ENCODE measurements at regions not wholly inside any gene's neighbourhood (a gene's known extent, or its start where the extent isn't known, plus 50 kb on each side); places are given as distances from the start of the nearest gene placed in this dataset.

DNA sequence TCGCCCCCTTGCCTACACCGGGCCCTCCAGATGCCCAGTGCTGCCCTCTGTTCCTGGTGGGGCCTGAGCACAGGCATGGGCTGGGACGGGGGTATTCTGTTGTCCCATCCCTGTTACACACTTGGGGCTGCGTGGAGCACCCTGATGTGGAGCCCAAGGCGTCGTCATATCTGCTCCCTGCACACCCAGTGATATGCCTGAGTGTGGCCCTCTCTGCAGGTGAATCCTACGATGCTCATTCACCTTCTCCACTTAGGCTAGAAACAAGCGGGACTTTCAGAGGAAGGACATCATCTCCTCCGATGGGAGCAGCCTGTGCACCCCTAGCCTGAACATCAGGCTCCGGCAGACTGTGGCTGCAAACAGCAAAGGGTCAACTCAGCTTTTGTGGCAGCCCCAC, 91.0 kb upstream of the NPTX2 start:
- Histone ChIP-seq H3K4me1 (ENCODE audit: insufficient read depth, low read length) (no peaks in the 10 kb centered on the region), H3K4me3 (replicated peaks in 1 of 3; ENCODE audit: insufficient read depth in 1 of 3, low read depth in 2 of 3, low read length in 3 of 3) (no peak overlapping the region)
- CTCF ChIA-PET (ENCODE audit: low intra/inter-chr PET ratio, low total read pairs), result no interaction called here

DNA sequence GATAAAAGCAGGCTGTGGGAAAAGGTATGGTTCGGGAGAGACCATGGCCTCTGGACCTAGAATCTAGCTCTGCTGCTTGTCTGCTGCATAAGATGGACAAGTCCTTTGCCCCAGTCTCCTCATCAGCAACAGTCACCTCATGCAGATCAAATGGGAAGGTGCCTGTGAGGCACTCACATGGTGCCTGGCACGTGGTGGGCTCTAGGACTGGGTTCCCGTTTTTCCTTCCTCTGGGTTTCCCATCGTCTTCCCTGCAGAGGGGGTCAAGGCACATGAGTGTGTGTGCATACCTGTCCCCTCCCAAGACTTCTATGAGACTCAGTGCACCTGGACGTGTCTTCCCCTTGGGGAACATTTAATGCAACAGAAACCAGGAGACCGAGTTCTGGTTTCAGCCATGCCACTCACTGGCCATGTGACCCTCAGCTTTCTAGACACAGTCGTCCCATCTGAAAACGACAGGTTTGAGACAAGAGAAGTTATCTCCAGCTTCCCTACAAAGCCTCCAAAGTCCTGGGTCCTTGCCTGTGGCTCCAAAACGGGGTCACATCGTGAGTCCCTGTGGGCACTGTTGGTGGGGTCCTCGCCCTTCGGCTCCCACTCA, 95.9 kb upstream of the NPTX2 start:
- in situ Hi-C loops (cut with HindIII; ENCODE audit: extremely low pct_ligation_motif_present, low pct_unique_long_range_greater_than_20kb) (no loop called here), intact Hi-C loops (cut with micrococcal nuclease; ENCODE audit: unreplicated experiment) (no loop called here)
- Histone ChIP-seq H3K4me3 (replicated peaks in 1 of 3; ENCODE audit: insufficient read depth in 1 of 3, low read depth in 2 of 3, low read length in 3 of 3) (no peak overlapping the region), H3K79me2 (ENCODE audit: insufficient read depth, low read length) (no peaks in the 10 kb centered on the region), H3K4me1 (ENCODE audit: insufficient read depth, low read length) (no peaks in the 10 kb centered on the region), H2AFZ (ENCODE audit: low read length) (no peak overlapping the region), H3K36me3 (replicated peaks in 1 of 2; ENCODE audit: control insufficient read depth in 1 of 2, insufficient read depth in 2 of 2, low read length in 2 of 2) (no peaks in the 10 kb centered on the region), H4K20me1 (ENCODE audit: insufficient read depth, low read length) (no peaks in the 10 kb centered on the region), H3K9me3 (ENCODE audit: low read length) (no peaks in the 10 kb centered on the region), H3K9ac (ENCODE audit: insufficient read depth, low read depth, low read length) (no peak overlapping the region), H3K27me3 (ENCODE audit: control insufficient read depth in 1 of 2, insufficient read depth in 2 of 2, low read length in 2 of 2) (no peaks in the 10 kb centered on the region; a peak in 1 of 5 replicates), H3K4me2 (ENCODE audit: low read depth, low read length) (no peak overlapping the region), H3K27ac (ENCODE audit: extremely low read length, insufficient read depth, low read length) (no peak overlapping the region)
- ChIA-PET CTCF (ENCODE audit: low intra/inter-chr PET ratio, low total read pairs) (no interaction called here), POLR2A (no interaction called here)
- no peak for DNase-seq (ENCODE audit: low spot score)
- WGBS (ENCODE audit: low lambda C conversion rate), result 3% methylated on average over 6 of the region's 12 CpGs
- FAIRE-seq, result no peak
- no peak for ATAC-seq
- TF ChIP-seq ATF7 (IDR thresholded peaks at IDR 0.05) (no peak), ATF7 (CRISPR knock-in tag; IDR thresholded peaks at IDR 0.05) (no peak)
- TF ChIP-seq, protein P1, sequence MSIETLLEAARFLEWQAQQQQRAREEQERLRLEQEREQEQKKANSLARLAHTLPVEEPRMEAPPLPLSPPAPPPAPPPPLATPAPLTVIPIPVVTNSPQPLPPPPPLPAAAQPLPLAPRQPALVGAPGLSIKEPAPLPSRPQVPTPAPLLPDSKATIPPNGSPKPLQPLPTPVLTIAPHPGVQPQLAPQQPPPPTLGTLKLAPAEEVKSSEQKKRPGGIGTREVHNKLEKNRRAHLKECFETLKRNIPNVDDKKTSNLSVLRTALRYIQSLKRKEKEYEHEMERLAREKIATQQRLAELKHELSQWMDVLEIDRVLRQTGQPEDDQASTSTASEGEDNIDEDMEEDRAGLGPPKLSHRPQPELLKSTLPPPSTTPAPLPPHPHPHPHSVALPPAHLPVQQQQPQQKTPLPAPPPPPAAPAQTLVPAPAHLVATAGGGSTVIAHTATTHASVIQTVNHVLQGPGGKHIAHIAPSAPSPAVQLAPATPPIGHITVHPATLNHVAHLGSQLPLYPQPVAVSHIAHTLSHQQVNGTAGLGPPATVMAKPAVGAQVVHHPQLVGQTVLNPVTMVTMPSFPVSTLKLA (IDR thresholded peaks at IDR 0.05), result 0 out of 2 replicates have a peak, but pooled peaks have one; percentile 19
- BruUV-seq (replicated peaks), result no TSS peak

More for the DNA sequence above, 91.0 kb upstream of the NPTX2 start:
- ATAC-seq (no peak), DNase-seq (ENCODE audit: low spot score) (no peak), FAIRE-seq (no peak)
- intact Hi-C loops (cut with micrococcal nuclease; ENCODE audit: unreplicated experiment) (no loop called here), in situ Hi-C loops (cut with HindIII; ENCODE audit: extremely low pct_ligation_motif_present, low pct_unique_long_range_greater_than_20kb) (no loop called here)
- no peak overlapping the region for H2AFZ ChIP-seq (ENCODE audit: low read length)
- H3K36me3 ChIP-seq (replicated peaks in 1 of 2; ENCODE audit: control insufficient read depth in 1 of 2, insufficient read depth in 2 of 2, low read length in 2 of 2), result no peaks in the 10 kb centered on the region
- no peaks in the 10 kb centered on the region; the same call in 1 of the 2 replicates for H3K9me3 ChIP-seq (ENCODE audit: low read length)
- WGBS (ENCODE audit: low lambda C conversion rate), result 0% methylated on average over 5 of the region's 10 CpGs
- no peaks in the 10 kb centered on the region for H4K20me1 ChIP-seq (ENCODE audit: insufficient read depth, low read length)
- no TSS peak for BruUV-seq (replicated peaks)
- POLR2A ChIA-PET, result no interaction called here
- no peak overlapping the region for H3K4me2 ChIP-seq (ENCODE audit: low read depth, low read length)
- no peaks in the 10 kb centered on the region for H3K79me2 ChIP-seq (ENCODE audit: insufficient read depth, low read length)
- peaks cover 0 to 11% of the 10 kb centered on the region in 2 experiments; a peak in 2 of 5 replicates for H3K27me3 ChIP-seq (ENCODE audit: control insufficient read depth in 1 of 2, insufficient read depth in 2 of 2, low read length in 2 of 2)
- H3K27ac ChIP-seq (ENCODE audit: extremely low read length, insufficient read depth, low read length), result no peak overlapping the region
- no peak overlapping the region for H3K9ac ChIP-seq (ENCODE audit: insufficient read depth, low read depth, low read length)
- TF ChIP-seq GATA4 (IDR thresholded peaks at IDR 0.05; ENCODE audit: borderline replicate concordance, low read depth), result no peak

All from HepG2 (cell line).